Activated CD4-positive, alpha-beta T cell treated with anti-CD3 and anti-CD28 coated beads, Interleukin-2, Interleukin-4, amounts not matched to agents 100 ng/mL and 50 ng/mL, durations not matched to agents 16 hours and 8 hours (primary cell): ENCODE measurements at regions not wholly inside any gene's neighbourhood (a gene's known extent, or its start where the extent isn't known, plus 50 kb on each side); places are given as distances from the start of the nearest gene placed in this dataset.

Experiments
- DNase-seq: peaks from one replicate; pipeline ENCODE4 v3.0.0-alpha.2; 2020; ENCODE audit warnings: low spot score

GRCh38 chr3:159765030-159765859 lies 223.4 kb upstream of the IL12A start:
- DNase-seq = no peak

GRCh38 chr3:159765860-159766294 lies 222.8 kb upstream of the IL12A start:
- DNase-seq = no peak

- no peak for DNase-seq
Observed at GRCh38 chr3:159766563-159767185, 222.0 kb upstream of the IL12A start.

- no peak for DNase-seq
Observed at GRCh38 chr3:159770998-159771397, 217.6 kb upstream of the IL12A start.

GRCh38 chr3:159771865-159772611 lies 216.6 kb upstream of the IL12A start:
- no peak for DNase-seq

GRCh38 chr3:159773706-159774105 lies 214.9 kb upstream of the IL12A start:
- DNase-seq = no peak

- DNase-seq = no peak
Observed at GRCh38 chr3:159775372-159775961, 213.2 kb upstream of the IL12A start.

- DNase-seq = no peak
Observed at GRCh38 chr3:159776779-159777178, 211.9 kb upstream of the IL12A start.

GRCh38 chr3:159779883-159780282 lies 208.8 kb upstream of the IL12A start:
- DNase-seq = no peak

- DNase-seq = no peak
Observed at GRCh38 chr3:159781867-159782266, 206.8 kb upstream of the IL12A start.

- DNase-seq = no peak
Observed at GRCh38 chr3:159782724-159783421, 205.8 kb upstream of the IL12A start.

- DNase-seq = no peak
Observed at GRCh38 chr3:159783780-159784742, 204.6 kb upstream of the IL12A start.

GRCh38 chr3:159785273-159785708 lies 203.3 kb upstream of the IL12A start:
- no peak for DNase-seq

- no peak for DNase-seq
Observed at GRCh38 chr3:159786489-159787177, 202.0 kb upstream of the IL12A start.

- DNase-seq = no peak
Observed at GRCh38 chr3:159787178-159787574, 201.5 kb upstream of the IL12A start.

GRCh38 chr3:159787794-159788205 lies 200.8 kb upstream of the IL12A start:
- DNase-seq = no peak

- no peak for DNase-seq
Observed at GRCh38 chr3:159788291-159788690, 200.3 kb upstream of the IL12A start.

GRCh38 chr3:159789017-159789416 lies 199.6 kb upstream of the IL12A start:
- DNase-seq = no peak

- no peak for DNase-seq
Observed at GRCh38 chr3:159789742-159790635, 198.6 kb upstream of the IL12A start.
